Astrocyte (in vitro differentiated cells and primary cell): ENCODE measurements at regions not wholly inside any gene's neighbourhood (a gene's known extent, or its start where the extent isn't known, plus 50 kb on each side); places are given as distances from the start of the nearest gene placed in this dataset.
"Not testable (repeated sequence)": the region's sequence is repeated elsewhere in the genome, so short reads cannot be mapped to it uniquely, and the experiment has no call there.

ENCODE experiments used
- DNase-seq: peaks from one replicate; pipeline ENCODE4 v3.0.0-alpha.2; 2010; ENCODE audit warnings: low read depth
- FAIRE-seq: peaks from 2 replicates; lab custom pipeline; 2011; peaks lifted over from hg19 to GRCh38; lab: Jason Lieb, UNC
- H2AFZ ChIP-seq: 2 replicates; pipeline ENCODE4 v1.6.0; 2012; ENCODE audit warnings: low read depth, low read length, inconsistent platforms
- H3K27ac ChIP-seq: 2 replicates; pipeline ENCODE4 v1.5.1; 2011; ENCODE audit warnings: low read depth, low read length, inconsistent platforms
- H3K27me3 ChIP-seq: 2 replicates; pipeline ENCODE4 v1.6.0; 2011; ENCODE audit warnings: low read length, inconsistent platforms; ENCODE audit not compliant: insufficient read depth
- H3K36me3 ChIP-seq: 2 replicates; pipeline ENCODE4 v1.5.1; 2011; ENCODE audit warnings: low read length, inconsistent platforms; ENCODE audit not compliant: insufficient read depth
- H3K4me1 ChIP-seq: 2 replicates; pipeline ENCODE4 v1.5.1; 2011; ENCODE audit warnings: low read length, inconsistent platforms; ENCODE audit not compliant: insufficient read depth
- H3K4me2 ChIP-seq: 2 replicates; pipeline ENCODE4 v1.6.0; 2012; ENCODE audit warnings: low read length, inconsistent platforms
- H3K4me3 ChIP-seq: 2 replicates; pipeline ENCODE4 v1.5.1; 2011; ENCODE audit warnings: low read depth, mild to moderate bottlenecking, low read length, inconsistent platforms; ENCODE audit not compliant: insufficient read depth
- H3K79me2 ChIP-seq: 2 replicates; pipeline ENCODE4 v1.6.0; 2012; ENCODE audit warnings: mild to moderate bottlenecking, low read length, inconsistent platforms; ENCODE audit not compliant: insufficient read depth
- H3K9ac ChIP-seq: 2 replicates; pipeline ENCODE4 v1.6.0; 2012; ENCODE audit warnings: mild to moderate bottlenecking, low read length, inconsistent platforms
- H3K9me3 ChIP-seq: 2 replicates; pipeline ENCODE4 v1.5.1; 2012; ENCODE audit warnings: low read depth, mild to moderate bottlenecking, low read length, inconsistent platforms; ENCODE audit not compliant: insufficient read depth
- H4K20me1 ChIP-seq: 2 replicates; pipeline ENCODE4 v1.6.0; 2012; ENCODE audit warnings: low read length, inconsistent platforms; ENCODE audit not compliant: insufficient read depth
- H3K27ac Mint-ChIP-seq: one replicate; pipeline ENCODE4 v1.8.0; 2021; ENCODE audit warnings: mild to moderate bottlenecking, mixed read lengths; ENCODE audit not compliant: unreplicated experiment
- H3K27me3 Mint-ChIP-seq: one replicate; pipeline ENCODE4 v1.8.0; 2021; ENCODE audit warnings: low read depth, mixed read lengths; ENCODE audit not compliant: unreplicated experiment
- H3K36me3 Mint-ChIP-seq: one replicate; pipeline ENCODE4 v1.8.0; 2021; ENCODE audit warnings: low read depth, mixed read lengths; ENCODE audit not compliant: unreplicated experiment
- H3K4me1 Mint-ChIP-seq: one replicate; pipeline ENCODE4 v1.8.0; 2021; ENCODE audit warnings: low read depth, mixed read lengths; ENCODE audit not compliant: unreplicated experiment
- H3K4me3 Mint-ChIP-seq: one replicate; pipeline ENCODE4 v1.8.0; 2021; ENCODE audit warnings: mild to moderate bottlenecking, moderate library complexity, mixed read lengths; ENCODE audit not compliant: unreplicated experiment
- H3K9me3 Mint-ChIP-seq: one replicate; pipeline ENCODE4 v1.8.0; 2021; ENCODE audit warnings: mild to moderate bottlenecking, mixed read lengths; ENCODE audit not compliant: unreplicated experiment
- EZH2 ChIP-seq: IDR thresholded peaks from 2 replicates; pipeline ENCODE4 v1.6.1; 2012; ENCODE audit warnings: mild to moderate bottlenecking, low read length, inconsistent platforms; ENCODE audit not compliant: insufficient read depth
- TF ChIP-seq, protein P1 (sequence below): IDR thresholded peaks from 2 replicates; pipeline ENCODE4 v1.5.1; 2011; ENCODE audit warnings: low read depth, mild to moderate bottlenecking, inconsistent platforms, low read length, moderate library complexity; ENCODE audit not compliant: insufficient read depth

DNA sequence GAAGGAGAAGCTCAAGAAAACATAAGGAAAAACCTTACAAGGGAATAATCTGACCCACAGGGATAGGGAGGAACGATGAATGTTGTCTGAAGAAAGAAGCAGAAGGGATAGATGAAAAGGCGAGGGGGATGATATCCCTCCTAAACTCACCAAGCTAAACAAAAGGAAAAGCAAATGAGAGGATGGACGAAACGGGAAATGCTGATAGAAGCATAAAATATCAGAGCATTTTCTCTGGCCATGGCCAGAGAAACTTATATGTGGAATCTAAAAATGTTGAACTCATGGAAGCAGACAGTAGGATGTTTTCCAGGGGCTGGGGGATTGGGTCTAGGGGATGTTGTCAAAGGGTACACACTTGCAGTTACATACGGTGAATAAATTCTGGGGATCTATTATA lies 148.4 kb upstream of the FOXQ1 start:
- FAIRE-seq: no peak
- TF ChIP-seq, protein P1, sequence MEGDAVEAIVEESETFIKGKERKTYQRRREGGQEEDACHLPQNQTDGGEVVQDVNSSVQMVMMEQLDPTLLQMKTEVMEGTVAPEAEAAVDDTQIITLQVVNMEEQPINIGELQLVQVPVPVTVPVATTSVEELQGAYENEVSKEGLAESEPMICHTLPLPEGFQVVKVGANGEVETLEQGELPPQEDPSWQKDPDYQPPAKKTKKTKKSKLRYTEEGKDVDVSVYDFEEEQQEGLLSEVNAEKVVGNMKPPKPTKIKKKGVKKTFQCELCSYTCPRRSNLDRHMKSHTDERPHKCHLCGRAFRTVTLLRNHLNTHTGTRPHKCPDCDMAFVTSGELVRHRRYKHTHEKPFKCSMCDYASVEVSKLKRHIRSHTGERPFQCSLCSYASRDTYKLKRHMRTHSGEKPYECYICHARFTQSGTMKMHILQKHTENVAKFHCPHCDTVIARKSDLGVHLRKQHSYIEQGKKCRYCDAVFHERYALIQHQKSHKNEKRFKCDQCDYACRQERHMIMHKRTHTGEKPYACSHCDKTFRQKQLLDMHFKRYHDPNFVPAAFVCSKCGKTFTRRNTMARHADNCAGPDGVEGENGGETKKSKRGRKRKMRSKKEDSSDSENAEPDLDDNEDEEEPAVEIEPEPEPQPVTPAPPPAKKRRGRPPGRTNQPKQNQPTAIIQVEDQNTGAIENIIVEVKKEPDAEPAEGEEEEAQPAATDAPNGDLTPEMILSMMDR: no peak
- TF ChIP-seq EZH2: no peak
- no peak overlapping the region for H3K27ac Mint-ChIP-seq
- no peaks in the 10 kb centered on the region for H3K4me1 ChIP-seq
- H3K4me3 ChIP-seq: no peak overlapping the region
- H3K27me3 Mint-ChIP-seq: peaks cover 6% of the 10 kb centered on the region
- H3K27me3 ChIP-seq: no peaks in the 10 kb centered on the region
- H3K36me3 Mint-ChIP-seq: no peaks in the 10 kb centered on the region
- peaks cover 2% of the 10 kb centered on the region for H3K9me3 Mint-ChIP-seq
- H3K9ac ChIP-seq: no peak overlapping the region
- no peak overlapping the region for H3K4me2 ChIP-seq
- H3K27ac ChIP-seq: no peak overlapping the region
- no peaks in the 10 kb centered on the region for H3K9me3 ChIP-seq
- no peak overlapping the region for H3K4me3 Mint-ChIP-seq
- no peaks in the 10 kb centered on the region for H3K79me2 ChIP-seq
- H2AFZ ChIP-seq: no peak overlapping the region
- H4K20me1 ChIP-seq: no peaks in the 10 kb centered on the region
- no peak for DNase-seq
- H3K4me1 Mint-ChIP-seq: peaks cover 16% of the 10 kb centered on the region
- no peaks in the 10 kb centered on the region for H3K36me3 ChIP-seq

DNA sequence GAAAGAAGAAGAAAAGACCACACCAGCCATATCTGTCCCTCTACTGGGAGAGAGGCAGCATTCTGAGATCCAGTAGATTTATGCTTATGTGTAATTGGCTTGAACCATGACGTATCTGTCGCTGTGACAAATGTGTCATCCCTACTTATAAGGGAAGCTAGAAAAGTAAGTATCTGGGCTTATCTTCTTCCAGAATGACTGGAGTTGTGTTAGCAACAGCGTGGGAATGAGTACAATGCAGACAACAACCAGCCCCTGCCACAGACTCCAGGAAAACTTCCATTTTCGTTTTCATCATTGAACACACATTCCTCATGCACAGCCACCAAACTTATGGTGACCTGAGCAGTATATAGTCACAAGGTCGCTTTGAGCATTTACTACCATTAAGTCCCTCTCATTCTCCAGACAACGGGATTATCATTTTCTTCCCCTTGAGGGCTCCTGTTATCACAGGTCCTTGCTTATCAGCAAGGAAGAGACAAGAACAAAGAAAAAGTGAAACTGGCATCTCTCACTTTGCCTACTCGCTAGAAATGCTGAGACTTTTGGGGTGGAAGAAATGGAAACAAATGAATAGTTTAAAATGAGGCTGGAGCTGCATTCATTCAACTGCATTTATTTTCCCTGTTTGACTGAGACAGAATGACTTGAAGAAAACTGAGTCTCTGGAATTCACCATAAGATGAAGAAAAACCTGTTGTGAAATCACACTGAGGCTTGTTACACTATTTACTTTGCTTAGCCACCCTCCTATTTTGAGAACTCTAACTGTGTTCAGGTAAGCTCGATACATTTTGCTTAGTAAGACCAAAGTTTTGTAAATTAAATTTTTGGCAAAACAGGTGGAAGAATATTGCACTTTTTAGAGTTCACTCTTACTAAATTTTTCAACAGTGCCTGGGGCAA lies 149.3 kb upstream of the FOXQ1 start:
- H3K4me2 ChIP-seq: no peak overlapping the region
- H3K36me3 ChIP-seq: no peaks in the 10 kb centered on the region
- H3K27me3 ChIP-seq: no peaks in the 10 kb centered on the region
- H3K27ac Mint-ChIP-seq: no peak overlapping the region
- H3K36me3 Mint-ChIP-seq: no peaks in the 10 kb centered on the region
- H3K79me2 ChIP-seq: no peaks in the 10 kb centered on the region
- no peak for TF ChIP-seq EZH2
- TF ChIP-seq, protein P1: no peak
- no peak overlapping the region for H3K9ac ChIP-seq
- H4K20me1 ChIP-seq: no peaks in the 10 kb centered on the region
- H3K4me1 Mint-ChIP-seq: peaks cover 16% of the 10 kb centered on the region
- no peak overlapping the region for H3K4me3 ChIP-seq
- H3K4me1 ChIP-seq: no peaks in the 10 kb centered on the region
- no peaks in the 10 kb centered on the region for H3K9me3 ChIP-seq
- H3K27ac ChIP-seq: no peak overlapping the region
- no peak overlapping the region for H3K4me3 Mint-ChIP-seq
- H2AFZ ChIP-seq: no peak overlapping the region
- no peak for DNase-seq
- peaks cover 6% of the 10 kb centered on the region for H3K27me3 Mint-ChIP-seq
- no peak for FAIRE-seq
- H3K9me3 Mint-ChIP-seq: peaks cover 4% of the 10 kb centered on the region

DNA sequence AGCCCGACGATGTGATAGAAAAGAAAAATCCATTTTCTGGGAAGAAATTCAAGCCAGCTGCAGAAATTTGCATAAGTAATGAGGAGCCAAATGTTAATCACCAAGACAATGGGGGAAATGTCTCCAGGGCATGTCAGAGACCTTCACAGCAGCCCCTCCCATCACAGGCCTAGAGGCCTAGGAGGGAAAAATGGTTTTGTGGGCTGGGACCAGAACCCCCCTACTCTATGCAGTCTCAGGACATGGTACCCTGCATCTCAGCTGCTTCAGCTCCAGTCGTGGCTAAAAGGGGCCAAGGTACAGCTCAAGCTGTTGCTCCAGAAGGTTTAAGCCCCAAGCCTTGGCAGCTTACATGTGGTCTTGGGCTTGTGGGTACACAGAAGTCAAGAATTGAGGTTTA lies 155.5 kb upstream of the FOXQ1 start:
- not testable (repeated sequence) for H3K9me3 Mint-ChIP-seq, H3K79me2 ChIP-seq, H2AFZ ChIP-seq, H3K4me3 Mint-ChIP-seq, H3K9me3 ChIP-seq, H3K27ac ChIP-seq, H4K20me1 ChIP-seq, FAIRE-seq, H3K4me2 ChIP-seq, H3K36me3 Mint-ChIP-seq, H3K27ac Mint-ChIP-seq, H3K4me1 Mint-ChIP-seq, H3K4me1 ChIP-seq, H3K4me3 ChIP-seq, H3K9ac ChIP-seq, H3K36me3 ChIP-seq, DNase-seq
- peaks cover 12% of the 10 kb centered on the region for H3K27me3 Mint-ChIP-seq
- H3K27me3 ChIP-seq: peaks cover 11% of the 10 kb centered on the region
